ENCODE measurements at regions not wholly inside any gene's neighbourhood (a gene's known extent, or its start where the extent isn't known, plus 50 kb on each side); places are given as distances from the start of the nearest gene placed in this dataset.
"Not testable (repeated sequence)": the region's sequence is repeated elsewhere in the genome, so short reads cannot be mapped to it uniquely, and the experiment has no call there.

- Histone ChIP-seq H3K27ac (ENCODE audit: low read depth in 2 of 2, low read length in 1 of 2) (no peak overlapping the region), H3K27me3 (ENCODE audit: control insufficient read depth in 1 of 2, insufficient read depth in 2 of 2, low read length in 2 of 2) (no peaks in the 10 kb centered on the region), H3K4me1 (ENCODE audit: control insufficient read depth in 2 of 2, insufficient read depth in 2 of 2, low read length in 1 of 2) (no peaks in the 10 kb centered on the region), H3K36me3 (ENCODE audit: control insufficient read depth in 2 of 2, insufficient read depth in 2 of 2, low read length in 1 of 2) (peaks cover 0 to 5% of the 10 kb centered on the region in 2 donors), H3K9me3 (ENCODE audit: control insufficient read depth in 2 of 2, insufficient read depth in 1 of 2, low read depth in 1 of 2, low read length in 1 of 2) (no peaks in the 10 kb centered on the region), H3K4me3 (ENCODE audit: low read depth in 1 of 2, low read length in 2 of 2) (no peak overlapping the region)
- 98 to 100% methylated on average over 1 of the region's 1 CpG for WGBS, 2 donors
Observed at GRCh38 chr6:144690133-144690532, 405.0 kb downstream of the UTRN start.

GRCh38 chr6:144690666-144691065 lies 405.5 kb downstream of the UTRN start:
- H3K9me3 ChIP-seq (ENCODE audit: control insufficient read depth in 2 of 2, insufficient read depth in 1 of 2, low read depth in 1 of 2, low read length in 1 of 2): no peaks in the 10 kb centered on the region
- no peaks in the 10 kb centered on the region for H3K4me1 ChIP-seq (ENCODE audit: control insufficient read depth in 2 of 2, insufficient read depth in 2 of 2, low read length in 1 of 2)
- no peak overlapping the region for H3K4me3 ChIP-seq (ENCODE audit: low read depth in 1 of 2, low read length in 2 of 2)
- WGBS, 2 donors: 84 to 90% methylated on average over 4 of the region's 4 CpGs
- peaks cover 0 to 5% of the 10 kb centered on the region in 2 donors for H3K36me3 ChIP-seq (ENCODE audit: control insufficient read depth in 2 of 2, insufficient read depth in 2 of 2, low read length in 1 of 2)
- H3K27ac ChIP-seq (ENCODE audit: low read depth in 2 of 2, low read length in 1 of 2): no peak overlapping the region
- no peaks in the 10 kb centered on the region for H3K27me3 ChIP-seq (ENCODE audit: control insufficient read depth in 1 of 2, insufficient read depth in 2 of 2, low read length in 2 of 2)

GRCh38 chr6:144692050-144692449 lies 406.9 kb downstream of the UTRN start:
- H3K36me3 ChIP-seq (ENCODE audit: control insufficient read depth in 2 of 2, insufficient read depth in 2 of 2, low read length in 1 of 2); H3K4me3 ChIP-seq (ENCODE audit: low read depth in 1 of 2, low read length in 2 of 2); H3K27me3 ChIP-seq (ENCODE audit: control insufficient read depth in 1 of 2, insufficient read depth in 2 of 2, low read length in 2 of 2); H3K27ac ChIP-seq (ENCODE audit: low read depth in 2 of 2, low read length in 1 of 2); H3K9me3 ChIP-seq (ENCODE audit: control insufficient read depth in 2 of 2, insufficient read depth in 1 of 2, low read depth in 1 of 2, low read length in 1 of 2); H3K4me1 ChIP-seq (ENCODE audit: control insufficient read depth in 2 of 2, insufficient read depth in 2 of 2, low read length in 1 of 2): not testable (repeated sequence)
- 94 to 100% methylated on average over 1 of the region's 1 CpG for WGBS, 2 donors

GRCh38 chr6:144695858-144696533 lies 410.9 kb downstream of the UTRN start:
- Histone ChIP-seq H3K27me3 (ENCODE audit: control insufficient read depth in 1 of 2, insufficient read depth in 2 of 2, low read length in 2 of 2) (no peaks in the 10 kb centered on the region), H3K27ac (ENCODE audit: low read depth in 2 of 2, low read length in 1 of 2) (no peak overlapping the region), H3K4me3 (ENCODE audit: low read depth in 1 of 2, low read length in 2 of 2) (no peak overlapping the region), H3K36me3 (ENCODE audit: control insufficient read depth in 2 of 2, insufficient read depth in 2 of 2, low read length in 1 of 2) (no peaks in the 10 kb centered on the region), H3K4me1 (ENCODE audit: control insufficient read depth in 2 of 2, insufficient read depth in 2 of 2, low read length in 1 of 2) (no peaks in the 10 kb centered on the region), H3K9me3 (ENCODE audit: control insufficient read depth in 2 of 2, insufficient read depth in 1 of 2, low read depth in 1 of 2, low read length in 1 of 2) (no peaks in the 10 kb centered on the region)
- WGBS, 2 donors: 90 to 93% methylated on average over 3 of the region's 3 CpGs

- H3K9me3 ChIP-seq (ENCODE audit: control insufficient read depth in 2 of 2, insufficient read depth in 1 of 2, low read depth in 1 of 2, low read length in 1 of 2): no peaks in the 10 kb centered on the region
- H3K27ac ChIP-seq (ENCODE audit: low read depth in 2 of 2, low read length in 1 of 2): no peak overlapping the region
- 52 to 76% methylated on average over 2 of the region's 2 CpGs for WGBS, 2 donors
- H3K36me3 ChIP-seq (ENCODE audit: control insufficient read depth in 2 of 2, insufficient read depth in 2 of 2, low read length in 1 of 2): no peaks in the 10 kb centered on the region
- H3K4me1 ChIP-seq (ENCODE audit: control insufficient read depth in 2 of 2, insufficient read depth in 2 of 2, low read length in 1 of 2): no peaks in the 10 kb centered on the region
- H3K27me3 ChIP-seq (ENCODE audit: control insufficient read depth in 1 of 2, insufficient read depth in 2 of 2, low read length in 2 of 2): no peaks in the 10 kb centered on the region
- no peak overlapping the region for H3K4me3 ChIP-seq (ENCODE audit: low read depth in 1 of 2, low read length in 2 of 2)
Observed at GRCh38 chr6:144696610-144697368, 411.7 kb downstream of the UTRN start.

- no peak overlapping the region for H3K4me3 ChIP-seq (ENCODE audit: low read depth in 1 of 2, low read length in 2 of 2)
- no peaks in the 10 kb centered on the region for H3K9me3 ChIP-seq (ENCODE audit: control insufficient read depth in 2 of 2, insufficient read depth in 1 of 2, low read depth in 1 of 2, low read length in 1 of 2)
- WGBS, 2 donors: 72 to 74% methylated on average over 2 of the region's 2 CpGs
- no peaks in the 10 kb centered on the region for H3K36me3 ChIP-seq (ENCODE audit: control insufficient read depth in 2 of 2, insufficient read depth in 2 of 2, low read length in 1 of 2)
- no peak overlapping the region for H3K27ac ChIP-seq (ENCODE audit: low read depth in 2 of 2, low read length in 1 of 2)
- no peaks in the 10 kb centered on the region for H3K4me1 ChIP-seq (ENCODE audit: control insufficient read depth in 2 of 2, insufficient read depth in 2 of 2, low read length in 1 of 2)
- no peaks in the 10 kb centered on the region for H3K27me3 ChIP-seq (ENCODE audit: control insufficient read depth in 1 of 2, insufficient read depth in 2 of 2, low read length in 2 of 2)
Observed at GRCh38 chr6:144697369-144697760, 412.2 kb downstream of the UTRN start.

GRCh38 chr6:144697801-144698200 lies 412.7 kb downstream of the UTRN start:
- WGBS, 2 donors: 76 to 90% methylated on average over 3 of the region's 3 CpGs
- H3K4me1 ChIP-seq (ENCODE audit: control insufficient read depth in 2 of 2, insufficient read depth in 2 of 2, low read length in 1 of 2): no peaks in the 10 kb centered on the region
- no peaks in the 10 kb centered on the region for H3K36me3 ChIP-seq (ENCODE audit: control insufficient read depth in 2 of 2, insufficient read depth in 2 of 2, low read length in 1 of 2)
- H3K27me3 ChIP-seq (ENCODE audit: control insufficient read depth in 1 of 2, insufficient read depth in 2 of 2, low read length in 2 of 2): no peaks in the 10 kb centered on the region
- no peak overlapping the region for H3K27ac ChIP-seq (ENCODE audit: low read depth in 2 of 2, low read length in 1 of 2)
- H3K4me3 ChIP-seq (ENCODE audit: low read depth in 1 of 2, low read length in 2 of 2): no peak overlapping the region
- no peaks in the 10 kb centered on the region for H3K9me3 ChIP-seq (ENCODE audit: control insufficient read depth in 2 of 2, insufficient read depth in 1 of 2, low read depth in 1 of 2, low read length in 1 of 2)

GRCh38 chr6:144702781-144703180 lies 417.6 kb downstream of the UTRN start:
- Histone ChIP-seq H3K36me3 (ENCODE audit: control insufficient read depth in 2 of 2, insufficient read depth in 2 of 2, low read length in 1 of 2) (no peaks in the 10 kb centered on the region), H3K4me1 (ENCODE audit: control insufficient read depth in 2 of 2, insufficient read depth in 2 of 2, low read length in 1 of 2) (no peaks in the 10 kb centered on the region), H3K27ac (ENCODE audit: low read depth in 2 of 2, low read length in 1 of 2) (no peak overlapping the region), H3K27me3 (ENCODE audit: control insufficient read depth in 1 of 2, insufficient read depth in 2 of 2, low read length in 2 of 2) (no peaks in the 10 kb centered on the region), H3K4me3 (ENCODE audit: low read depth in 1 of 2, low read length in 2 of 2) (no peak overlapping the region), H3K9me3 (ENCODE audit: control insufficient read depth in 2 of 2, insufficient read depth in 1 of 2, low read depth in 1 of 2, low read length in 1 of 2) (no peaks in the 10 kb centered on the region)
- WGBS, 2 donors: 96 to 100% methylated on average over 1 of the region's 1 CpG

- 73 to 75% methylated on average over 3 of the region's 3 CpGs for WGBS, 2 donors
- no peaks in the 10 kb centered on the region for H3K4me1 ChIP-seq (ENCODE audit: control insufficient read depth in 2 of 2, insufficient read depth in 2 of 2, low read length in 1 of 2)
- no peaks in the 10 kb centered on the region for H3K27me3 ChIP-seq (ENCODE audit: control insufficient read depth in 1 of 2, insufficient read depth in 2 of 2, low read length in 2 of 2)
- no peaks in the 10 kb centered on the region for H3K9me3 ChIP-seq (ENCODE audit: control insufficient read depth in 2 of 2, insufficient read depth in 1 of 2, low read depth in 1 of 2, low read length in 1 of 2)
- no peaks in the 10 kb centered on the region for H3K36me3 ChIP-seq (ENCODE audit: control insufficient read depth in 2 of 2, insufficient read depth in 2 of 2, low read length in 1 of 2)
- no peak overlapping the region for H3K27ac ChIP-seq (ENCODE audit: low read depth in 2 of 2, low read length in 1 of 2)
- H3K4me3 ChIP-seq (ENCODE audit: low read depth in 1 of 2, low read length in 2 of 2): no peak overlapping the region
Observed at GRCh38 chr6:144710207-144710606, 425.1 kb downstream of the UTRN start.

GRCh38 chr6:144711661-144712060 lies 426.5 kb downstream of the UTRN start:
- no peaks in the 10 kb centered on the region for H3K4me1 ChIP-seq (ENCODE audit: control insufficient read depth in 2 of 2, insufficient read depth in 2 of 2, low read length in 1 of 2)
- no peaks in the 10 kb centered on the region for H3K36me3 ChIP-seq (ENCODE audit: control insufficient read depth in 2 of 2, insufficient read depth in 2 of 2, low read length in 1 of 2)
- H3K27me3 ChIP-seq (ENCODE audit: control insufficient read depth in 1 of 2, insufficient read depth in 2 of 2, low read length in 2 of 2): no peaks in the 10 kb centered on the region
- H3K9me3 ChIP-seq (ENCODE audit: control insufficient read depth in 2 of 2, insufficient read depth in 1 of 2, low read depth in 1 of 2, low read length in 1 of 2): no peaks in the 10 kb centered on the region
- H3K4me3 ChIP-seq (ENCODE audit: low read depth in 1 of 2, low read length in 2 of 2): no peak overlapping the region
- H3K27ac ChIP-seq (ENCODE audit: low read depth in 2 of 2, low read length in 1 of 2): no peak overlapping the region
- WGBS, 2 donors: 69% methylated on average over 2 of the region's 2 CpGs
